ENCODE measurements at regions not wholly inside any gene's neighbourhood (a gene's known extent, or its start where the extent isn't known, plus 50 kb on each side); places are given as distances from the start of the nearest gene placed in this dataset.

DNA sequence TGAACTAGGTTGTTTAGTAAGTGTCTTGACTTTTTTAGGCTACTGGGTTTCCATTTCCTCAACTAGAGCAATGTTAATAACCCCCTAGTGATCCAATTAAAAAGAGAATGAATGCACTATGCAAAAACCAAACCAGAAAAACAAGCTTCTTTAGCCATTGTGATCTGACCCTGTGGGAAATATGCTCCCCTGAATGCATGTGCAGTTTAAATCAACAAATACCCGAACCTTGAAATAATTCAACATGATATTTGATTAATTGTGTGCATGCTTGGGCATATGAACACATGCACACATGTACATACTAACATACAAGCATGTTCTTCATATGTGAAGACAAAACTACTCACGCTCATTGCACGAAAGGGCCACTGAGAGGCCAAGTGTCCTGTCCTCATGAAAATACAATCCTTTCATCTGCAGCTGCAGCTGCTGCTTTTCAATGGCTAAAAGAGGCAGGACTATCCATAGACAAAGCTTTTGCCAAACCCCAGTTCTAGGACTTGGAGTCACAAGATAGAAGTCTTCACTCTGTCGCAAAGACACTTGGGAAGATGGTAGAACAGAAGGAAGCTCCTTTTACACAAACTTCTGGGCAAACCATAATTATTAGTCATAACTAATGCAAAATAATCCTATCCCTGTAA, 207.1 kb upstream of the POU3F2 start:
- in situ Hi-C loops (cut with MboI; ENCODE audit: low pct_unique_long_range_greater_than_20kb, low sequenced_read_pairs, unreplicated experiment), result no loop called here
- TF ChIP-seq, protein P1, sequence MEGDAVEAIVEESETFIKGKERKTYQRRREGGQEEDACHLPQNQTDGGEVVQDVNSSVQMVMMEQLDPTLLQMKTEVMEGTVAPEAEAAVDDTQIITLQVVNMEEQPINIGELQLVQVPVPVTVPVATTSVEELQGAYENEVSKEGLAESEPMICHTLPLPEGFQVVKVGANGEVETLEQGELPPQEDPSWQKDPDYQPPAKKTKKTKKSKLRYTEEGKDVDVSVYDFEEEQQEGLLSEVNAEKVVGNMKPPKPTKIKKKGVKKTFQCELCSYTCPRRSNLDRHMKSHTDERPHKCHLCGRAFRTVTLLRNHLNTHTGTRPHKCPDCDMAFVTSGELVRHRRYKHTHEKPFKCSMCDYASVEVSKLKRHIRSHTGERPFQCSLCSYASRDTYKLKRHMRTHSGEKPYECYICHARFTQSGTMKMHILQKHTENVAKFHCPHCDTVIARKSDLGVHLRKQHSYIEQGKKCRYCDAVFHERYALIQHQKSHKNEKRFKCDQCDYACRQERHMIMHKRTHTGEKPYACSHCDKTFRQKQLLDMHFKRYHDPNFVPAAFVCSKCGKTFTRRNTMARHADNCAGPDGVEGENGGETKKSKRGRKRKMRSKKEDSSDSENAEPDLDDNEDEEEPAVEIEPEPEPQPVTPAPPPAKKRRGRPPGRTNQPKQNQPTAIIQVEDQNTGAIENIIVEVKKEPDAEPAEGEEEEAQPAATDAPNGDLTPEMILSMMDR (IDR thresholded peaks at IDR 0.05; ENCODE audit: extremely low read depth, insufficient read depth, missing control alignments), result no peak
- DNase-seq (ENCODE audit: low spot score), result no peak

DNA sequence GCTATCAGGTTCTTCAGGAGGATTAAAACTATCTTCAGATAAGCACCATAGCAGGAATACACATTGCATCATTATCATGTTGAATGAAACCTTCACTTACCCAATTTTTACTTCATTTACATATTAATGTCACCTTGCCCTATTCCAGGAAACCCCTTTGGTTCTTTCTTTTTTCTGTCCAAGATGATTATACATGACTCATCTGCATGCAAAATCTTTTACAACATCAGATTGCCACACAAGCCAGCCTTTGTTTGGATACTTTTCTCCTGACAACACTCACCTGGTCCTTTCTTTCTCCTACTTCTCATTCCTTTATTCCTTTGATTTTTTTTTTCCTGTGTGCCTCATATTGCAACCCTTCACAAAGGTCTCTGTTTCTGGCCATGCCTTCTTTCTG, 200.5 kb upstream of the POU3F2 start:
- DNase-seq (ENCODE audit: low spot score), result no peak
- TF ChIP-seq, protein P1 (IDR thresholded peaks at IDR 0.05; ENCODE audit: extremely low read depth, insufficient read depth, missing control alignments), result no peak
- in situ Hi-C loops (cut with MboI; ENCODE audit: low pct_unique_long_range_greater_than_20kb, low sequenced_read_pairs, unreplicated experiment), result no loop called here

DNA sequence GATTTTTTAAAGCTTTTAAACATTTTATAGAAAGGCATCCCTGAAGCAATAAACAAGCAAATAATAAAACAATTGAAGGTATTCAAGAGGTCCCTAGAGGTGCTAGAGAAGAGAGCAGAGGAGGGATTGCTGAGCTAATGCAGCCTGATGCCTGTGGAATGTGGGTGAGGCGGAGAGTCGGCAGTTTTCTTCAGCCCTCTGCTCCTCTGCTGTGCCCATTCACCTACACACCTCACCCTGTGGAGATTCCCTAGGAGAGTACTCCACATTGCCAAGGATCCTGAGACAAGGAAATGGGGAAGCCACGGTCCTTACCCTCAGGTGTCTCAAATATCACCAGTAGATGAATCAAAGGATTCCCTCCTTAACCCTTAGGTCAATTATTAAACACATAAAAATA, 199.8 kb upstream of the POU3F2 start:
- DNase-seq (ENCODE audit: low spot score), result no peak

DNA sequence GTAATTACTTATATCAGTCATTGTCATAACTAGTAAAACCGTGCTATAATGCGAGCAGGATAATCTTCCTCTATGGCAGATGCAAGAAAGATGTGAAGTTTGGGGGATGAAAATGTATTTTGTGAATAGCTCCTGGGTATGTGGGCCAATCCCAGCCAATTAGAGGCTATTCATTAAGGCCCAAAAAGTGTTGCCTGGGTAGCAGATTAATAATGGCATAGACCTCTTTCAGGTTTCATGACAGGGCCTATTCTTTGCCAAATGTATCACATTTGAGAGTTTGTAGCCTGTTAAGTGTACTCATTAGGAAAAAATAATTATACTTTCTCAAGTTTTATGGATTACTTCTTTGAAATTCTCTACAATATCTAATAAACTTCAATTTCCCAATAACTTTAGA, 199.2 kb upstream of the POU3F2 start:
- no peak for DNase-seq (ENCODE audit: low spot score)
- in situ Hi-C loops (cut with MboI; ENCODE audit: low pct_unique_long_range_greater_than_20kb, low sequenced_read_pairs, unreplicated experiment), result no loop called here
- TF ChIP-seq, protein P1 (IDR thresholded peaks at IDR 0.05; ENCODE audit: extremely low read depth, insufficient read depth, missing control alignments), result no peak

More for the DNA sequence above, 199.8 kb upstream of the POU3F2 start:
- in situ Hi-C loops (cut with MboI; ENCODE audit: low pct_unique_long_range_greater_than_20kb, low sequenced_read_pairs, unreplicated experiment), result no loop called here
- TF ChIP-seq, protein P1 (IDR thresholded peaks at IDR 0.05; ENCODE audit: extremely low read depth, insufficient read depth, missing control alignments), result no peak

DNA sequence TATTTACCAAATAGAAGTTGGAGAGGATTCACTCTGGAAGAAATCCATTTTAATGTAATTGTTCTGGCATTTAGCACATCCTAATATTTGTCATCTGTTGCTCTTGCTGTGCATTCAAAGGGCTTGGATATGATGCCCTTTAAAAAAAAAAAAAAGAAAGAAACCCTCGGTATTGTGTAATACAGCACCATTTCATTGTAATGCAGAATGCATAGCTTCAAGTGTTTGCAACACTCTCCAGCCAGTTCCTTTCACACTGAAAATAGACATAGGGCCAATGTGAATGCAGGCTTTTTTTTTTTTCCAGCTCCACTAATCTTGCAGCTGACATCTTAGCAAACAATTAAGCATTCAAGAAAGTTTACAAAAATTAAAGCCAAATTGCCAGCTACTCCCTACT, 197.4 kb upstream of the POU3F2 start:
- no peak for DNase-seq (ENCODE audit: low spot score)
- in situ Hi-C loops (cut with MboI; ENCODE audit: low pct_unique_long_range_greater_than_20kb, low sequenced_read_pairs, unreplicated experiment), result no loop called here
- TF ChIP-seq, protein P1 (IDR thresholded peaks at IDR 0.05; ENCODE audit: extremely low read depth, insufficient read depth, missing control alignments), result no peak

DNA sequence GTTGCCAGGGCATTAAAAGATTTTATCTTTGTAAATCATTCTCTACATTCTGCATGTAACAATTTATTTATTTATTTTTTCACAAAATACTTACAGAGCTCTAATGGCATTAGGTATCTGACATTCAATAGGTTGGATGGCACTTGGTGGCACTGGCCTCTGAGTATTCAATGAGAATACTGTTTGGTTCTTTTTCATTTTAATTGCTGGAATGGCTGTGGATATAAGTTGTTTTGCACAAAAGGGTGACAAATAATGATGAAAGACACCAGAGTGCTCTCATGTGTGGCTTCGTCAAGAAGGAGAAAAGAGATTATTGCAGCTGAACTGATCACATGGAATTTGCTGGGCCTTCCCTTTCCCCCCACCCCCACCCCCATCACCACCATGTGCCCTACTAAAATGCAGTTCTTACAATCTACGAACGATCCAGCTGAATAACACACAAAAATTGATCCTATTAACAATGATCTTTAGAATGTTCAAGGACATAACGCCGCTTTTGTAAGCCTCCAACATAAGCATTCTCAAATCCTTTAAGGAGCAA, 195.2 kb upstream of the POU3F2 start:
- TF ChIP-seq, protein P1 (IDR thresholded peaks at IDR 0.05; ENCODE audit: extremely low read depth, insufficient read depth, missing control alignments), result no peak
- no peak for DNase-seq (ENCODE audit: low spot score)
- in situ Hi-C loops (cut with MboI; ENCODE audit: low pct_unique_long_range_greater_than_20kb, low sequenced_read_pairs, unreplicated experiment), result no loop called here

Data from GM13977 (cell line).